ENCODE measurements at regions not wholly inside any gene's neighbourhood (a gene's known extent, or its start where the extent isn't known, plus 50 kb on each side); places are given as distances from the start of the nearest gene placed in this dataset.

GRCh38 chr22:22348815-22349454, 104.3 kb downstream of the VPREB1 start:
- TF ChIP-seq CTCF (IDR thresholded peaks at IDR 0.05): no peak
- TF ChIP-seq POLR2A (IDR thresholded peaks at IDR 0.05): no peak
- no peak for TF ChIP-seq POLR2AphosphoS5 (IDR thresholded peaks at IDR 0.05)

All from breast epithelium (tissue), 3 donors.